ENCODE measurements at regions not wholly inside any gene's neighbourhood (a gene's known extent, or its start where the extent isn't known, plus 50 kb on each side); places are given as distances from the start of the nearest gene placed in this dataset.

DNA sequence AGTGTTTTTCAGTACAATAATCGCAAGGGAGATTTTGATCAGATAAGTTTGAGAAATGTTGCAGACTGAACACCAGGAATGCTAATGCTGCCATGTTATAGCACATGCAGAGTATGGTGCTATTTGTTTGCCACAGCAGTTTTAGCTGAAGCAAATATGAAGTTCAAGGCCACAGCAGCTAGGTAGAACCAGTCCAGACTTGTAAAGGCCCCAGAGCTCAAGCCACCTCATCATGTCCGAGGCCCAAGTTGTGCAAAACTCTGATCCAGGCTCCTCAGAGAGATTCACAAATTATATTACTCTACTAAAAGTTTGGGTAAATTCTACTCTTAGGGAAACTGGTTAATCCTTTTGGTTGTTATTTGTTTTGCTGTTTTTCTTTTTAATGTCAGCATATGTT lies 2702.6 kb downstream of the PCDH9 start:
- WGBS (ENCODE audit: low lambda C conversion rate, missing lambda C conversion rate): 90% methylated on average over 2 of the region's 2 CpGs
- Histone ChIP-seq H3K27ac (no peak overlapping the region), H3K4me1 (ENCODE audit: insufficient read depth) (no peaks in the 10 kb centered on the region), H3K79me2 (no peaks in the 10 kb centered on the region), H3K4me2 (no peak overlapping the region), H3K9me3 (ENCODE audit: low read depth) (no peaks in the 10 kb centered on the region), H2AFZ (no peak overlapping the region), H3K4me3 (no peak overlapping the region), H4K20me1 (ENCODE audit: insufficient read depth, poor library complexity, severe bottlenecking) (no peaks in the 10 kb centered on the region), H3K27me3 (no peaks in the 10 kb centered on the region), H3K9me2 (replicated peaks; ENCODE audit: insufficient read depth) (no peaks in the 10 kb centered on the region), H3K36me3 (replicated peaks; ENCODE audit: insufficient read depth, low read depth) (no peaks in the 10 kb centered on the region)
- TF ChIP-seq EZH2 (IDR thresholded peaks at IDR 0.05; ENCODE audit: borderline replicate concordance): no peak
- TF ChIP-seq, protein P1, sequence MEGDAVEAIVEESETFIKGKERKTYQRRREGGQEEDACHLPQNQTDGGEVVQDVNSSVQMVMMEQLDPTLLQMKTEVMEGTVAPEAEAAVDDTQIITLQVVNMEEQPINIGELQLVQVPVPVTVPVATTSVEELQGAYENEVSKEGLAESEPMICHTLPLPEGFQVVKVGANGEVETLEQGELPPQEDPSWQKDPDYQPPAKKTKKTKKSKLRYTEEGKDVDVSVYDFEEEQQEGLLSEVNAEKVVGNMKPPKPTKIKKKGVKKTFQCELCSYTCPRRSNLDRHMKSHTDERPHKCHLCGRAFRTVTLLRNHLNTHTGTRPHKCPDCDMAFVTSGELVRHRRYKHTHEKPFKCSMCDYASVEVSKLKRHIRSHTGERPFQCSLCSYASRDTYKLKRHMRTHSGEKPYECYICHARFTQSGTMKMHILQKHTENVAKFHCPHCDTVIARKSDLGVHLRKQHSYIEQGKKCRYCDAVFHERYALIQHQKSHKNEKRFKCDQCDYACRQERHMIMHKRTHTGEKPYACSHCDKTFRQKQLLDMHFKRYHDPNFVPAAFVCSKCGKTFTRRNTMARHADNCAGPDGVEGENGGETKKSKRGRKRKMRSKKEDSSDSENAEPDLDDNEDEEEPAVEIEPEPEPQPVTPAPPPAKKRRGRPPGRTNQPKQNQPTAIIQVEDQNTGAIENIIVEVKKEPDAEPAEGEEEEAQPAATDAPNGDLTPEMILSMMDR (IDR thresholded peaks at IDR 0.05; ENCODE audit: poor library complexity): no peak
- no peak for TF ChIP-seq EZH2phosphoT487 (IDR thresholded peaks at IDR 0.05; ENCODE audit: low read depth, severe bottlenecking, unreplicated experiment)
- DNase-seq (ENCODE audit: low spot score): no peak

DNA sequence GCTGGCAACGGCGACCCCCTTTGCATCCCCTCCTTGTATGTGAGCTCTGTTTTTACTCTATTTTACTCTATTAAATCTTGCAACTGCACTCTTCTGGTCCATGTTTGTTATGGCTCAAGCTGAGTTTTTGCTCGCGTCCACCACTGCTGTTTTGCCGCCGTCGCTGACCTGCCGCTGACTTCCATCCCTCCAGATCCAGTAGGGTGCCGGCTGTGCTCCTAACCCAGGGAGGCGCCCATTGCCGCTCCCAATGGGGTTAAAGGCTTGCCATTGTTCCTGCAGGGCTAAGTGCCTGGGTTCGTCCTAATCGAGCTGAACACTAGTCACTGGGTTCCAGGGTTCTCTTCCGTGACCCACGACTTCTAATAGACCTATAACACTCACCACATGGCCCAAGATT lies 2704.4 kb downstream of the PCDH9 start:
- no peaks in the 10 kb centered on the region for H3K79me2 ChIP-seq
- H3K4me2 ChIP-seq: no peak overlapping the region
- no peak overlapping the region for H3K27ac ChIP-seq
- no peak overlapping the region for H2AFZ ChIP-seq
- 96% methylated on average over 15 of the region's 15 CpGs for WGBS (ENCODE audit: low lambda C conversion rate, missing lambda C conversion rate)
- no peak for DNase-seq (ENCODE audit: low spot score)
- no peaks in the 10 kb centered on the region for H3K9me3 ChIP-seq (ENCODE audit: low read depth)
- H3K27me3 ChIP-seq: no peaks in the 10 kb centered on the region
- TF ChIP-seq, protein P1 (IDR thresholded peaks at IDR 0.05; ENCODE audit: poor library complexity): no peak
- TF ChIP-seq EZH2phosphoT487 (IDR thresholded peaks at IDR 0.05; ENCODE audit: low read depth, severe bottlenecking, unreplicated experiment): no peak
- TF ChIP-seq EZH2 (IDR thresholded peaks at IDR 0.05; ENCODE audit: borderline replicate concordance): no peak
- no peak overlapping the region for H3K4me3 ChIP-seq
- H3K36me3 ChIP-seq (replicated peaks; ENCODE audit: insufficient read depth, low read depth): no peaks in the 10 kb centered on the region
- no peaks in the 10 kb centered on the region for H4K20me1 ChIP-seq (ENCODE audit: insufficient read depth, poor library complexity, severe bottlenecking)
- no peaks in the 10 kb centered on the region for H3K9me2 ChIP-seq (replicated peaks; ENCODE audit: insufficient read depth)
- no peaks in the 10 kb centered on the region for H3K4me1 ChIP-seq (ENCODE audit: insufficient read depth)

DNA sequence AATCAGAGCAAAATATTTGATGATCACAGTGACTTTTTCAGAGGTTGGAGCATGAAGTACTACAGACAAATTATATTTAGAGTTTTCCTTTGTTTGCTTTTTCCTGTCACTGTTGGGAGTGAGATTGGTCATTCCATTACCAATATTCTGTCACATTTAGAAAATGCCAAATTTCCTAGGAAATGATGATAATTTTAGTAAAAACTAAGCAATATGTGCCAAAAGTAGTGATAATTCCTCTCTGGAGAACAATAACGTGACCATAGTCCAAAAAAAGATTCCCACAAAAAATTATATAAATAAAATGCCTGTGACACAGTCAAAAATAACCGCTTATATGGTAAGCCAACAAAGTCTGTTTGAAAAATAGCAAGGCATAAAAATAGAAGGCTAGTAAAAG lies 2719.4 kb downstream of the PCDH9 start:
- TF ChIP-seq EZH2 (IDR thresholded peaks at IDR 0.05; ENCODE audit: borderline replicate concordance) (no peak), EZH2phosphoT487 (IDR thresholded peaks at IDR 0.05; ENCODE audit: low read depth, severe bottlenecking, unreplicated experiment) (no peak)
- TF ChIP-seq, protein P1 (IDR thresholded peaks at IDR 0.05; ENCODE audit: poor library complexity): no peak
- no peaks in the 10 kb centered on the region for H3K27me3 ChIP-seq
- no peak overlapping the region for H3K27ac ChIP-seq
- no peak for DNase-seq (ENCODE audit: low spot score)
- no peak overlapping the region for H3K4me3 ChIP-seq
- 92% methylated on average over 2 of the region's 2 CpGs for WGBS (ENCODE audit: low lambda C conversion rate, missing lambda C conversion rate)
- no peaks in the 10 kb centered on the region for H3K9me2 ChIP-seq (replicated peaks; ENCODE audit: insufficient read depth)
- H3K9me3 ChIP-seq (ENCODE audit: low read depth): no peaks in the 10 kb centered on the region
- no peaks in the 10 kb centered on the region for H3K79me2 ChIP-seq
- no peaks in the 10 kb centered on the region for H4K20me1 ChIP-seq (ENCODE audit: insufficient read depth, poor library complexity, severe bottlenecking)
- no peaks in the 10 kb centered on the region for H3K4me1 ChIP-seq (ENCODE audit: insufficient read depth)
- no peaks in the 10 kb centered on the region for H3K36me3 ChIP-seq (replicated peaks; ENCODE audit: insufficient read depth, low read depth)
- H3K4me2 ChIP-seq: no peak overlapping the region
- H2AFZ ChIP-seq: no peak overlapping the region

DNA sequence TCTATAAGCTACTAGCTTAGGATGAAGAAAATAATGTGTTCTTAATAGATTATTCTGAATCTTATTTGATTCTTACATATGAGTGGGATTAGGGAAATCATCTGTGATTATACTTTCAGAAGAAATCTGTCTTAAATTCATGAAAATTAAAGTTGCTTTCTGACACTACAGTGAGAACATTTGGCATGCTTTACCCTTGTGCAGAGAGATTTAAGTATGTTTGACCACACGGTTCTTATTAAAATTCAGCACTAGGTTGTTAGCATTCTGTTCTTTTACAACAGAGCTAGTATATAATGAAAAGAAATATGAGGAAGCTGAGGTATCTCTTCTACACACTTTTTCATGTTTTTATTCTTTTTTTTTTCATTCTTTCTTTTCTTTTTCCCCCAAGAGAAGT lies 2723.9 kb downstream of the PCDH9 start:
- H3K36me3 ChIP-seq (replicated peaks; ENCODE audit: insufficient read depth, low read depth): no peaks in the 10 kb centered on the region
- H3K27me3 ChIP-seq: no peaks in the 10 kb centered on the region
- WGBS (ENCODE audit: low lambda C conversion rate, missing lambda C conversion rate): 60% methylated on average over 1 of the region's 1 CpG
- no peaks in the 10 kb centered on the region for H4K20me1 ChIP-seq (ENCODE audit: insufficient read depth, poor library complexity, severe bottlenecking)
- H3K9me2 ChIP-seq (replicated peaks; ENCODE audit: insufficient read depth): no peaks in the 10 kb centered on the region
- TF ChIP-seq, protein P1 (IDR thresholded peaks at IDR 0.05; ENCODE audit: poor library complexity): no peak
- TF ChIP-seq EZH2phosphoT487 (IDR thresholded peaks at IDR 0.05; ENCODE audit: low read depth, severe bottlenecking, unreplicated experiment): no peak
- no peak for TF ChIP-seq EZH2 (IDR thresholded peaks at IDR 0.05; ENCODE audit: borderline replicate concordance)
- H3K27ac ChIP-seq: no peak overlapping the region
- no peaks in the 10 kb centered on the region for H3K79me2 ChIP-seq
- H3K4me2 ChIP-seq: no peak overlapping the region
- no peaks in the 10 kb centered on the region for H3K4me1 ChIP-seq (ENCODE audit: insufficient read depth)
- no peak overlapping the region for H2AFZ ChIP-seq
- no peak for DNase-seq (ENCODE audit: low spot score)
- H3K4me3 ChIP-seq: no peak overlapping the region
- no peaks in the 10 kb centered on the region for H3K9me3 ChIP-seq (ENCODE audit: low read depth)

All from hepatocyte (in vitro differentiated cells).